OCI-LY3 (cell line): ENCODE measurements at regions not wholly inside any gene's neighbourhood (a gene's known extent, or its start where the extent isn't known, plus 50 kb on each side); places are given as distances from the start of the nearest gene placed in this dataset.

ENCODE experiments used
- EZH2phosphoT487 ChIP-seq: fragments of 200-600 bp; shearing (Covaris generic); IDR thresholded peaks from 2 replicates; pipeline ENCODE4 v1.6.1; 2018; ENCODE audit warnings: antibody characterized with exemption, mixed run types, low read depth
- TF ChIP-seq, protein P1 (sequence below): fragments of 200-600, 300-600 bp; sonication (generic); IDR thresholded peaks from 2 replicates; pipeline ENCODE4 v1.5.1; 2014; ENCODE audit warnings: antibody characterized with exemption, low read length, low read depth

DNA sequence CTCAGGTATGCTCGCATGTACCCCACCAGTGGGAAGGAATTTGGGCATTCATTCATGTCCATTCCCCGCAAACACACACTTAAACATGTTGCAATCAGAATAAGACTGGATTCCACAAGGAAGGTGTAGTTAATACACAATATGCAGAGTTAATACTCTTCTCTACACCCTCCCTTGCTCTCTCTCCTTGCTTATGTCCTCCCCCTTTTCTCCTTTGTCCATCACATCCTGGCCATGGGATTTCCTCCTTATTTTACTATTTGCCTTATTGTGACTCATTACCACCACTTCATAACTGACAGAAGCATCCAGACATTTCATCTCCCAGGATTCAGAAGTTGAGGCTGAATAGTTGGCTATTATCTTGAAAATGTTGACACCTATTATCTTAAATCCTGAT is 473.8 kb upstream of the SPHKAP start:
- TF ChIP-seq, protein P1, sequence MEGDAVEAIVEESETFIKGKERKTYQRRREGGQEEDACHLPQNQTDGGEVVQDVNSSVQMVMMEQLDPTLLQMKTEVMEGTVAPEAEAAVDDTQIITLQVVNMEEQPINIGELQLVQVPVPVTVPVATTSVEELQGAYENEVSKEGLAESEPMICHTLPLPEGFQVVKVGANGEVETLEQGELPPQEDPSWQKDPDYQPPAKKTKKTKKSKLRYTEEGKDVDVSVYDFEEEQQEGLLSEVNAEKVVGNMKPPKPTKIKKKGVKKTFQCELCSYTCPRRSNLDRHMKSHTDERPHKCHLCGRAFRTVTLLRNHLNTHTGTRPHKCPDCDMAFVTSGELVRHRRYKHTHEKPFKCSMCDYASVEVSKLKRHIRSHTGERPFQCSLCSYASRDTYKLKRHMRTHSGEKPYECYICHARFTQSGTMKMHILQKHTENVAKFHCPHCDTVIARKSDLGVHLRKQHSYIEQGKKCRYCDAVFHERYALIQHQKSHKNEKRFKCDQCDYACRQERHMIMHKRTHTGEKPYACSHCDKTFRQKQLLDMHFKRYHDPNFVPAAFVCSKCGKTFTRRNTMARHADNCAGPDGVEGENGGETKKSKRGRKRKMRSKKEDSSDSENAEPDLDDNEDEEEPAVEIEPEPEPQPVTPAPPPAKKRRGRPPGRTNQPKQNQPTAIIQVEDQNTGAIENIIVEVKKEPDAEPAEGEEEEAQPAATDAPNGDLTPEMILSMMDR, result no peak
- TF ChIP-seq EZH2phosphoT487, result no peak
